CD14-positive monocyte (primary cell): ENCODE measurements at regions not wholly inside any gene's neighbourhood (a gene's known extent, or its start where the extent isn't known, plus 50 kb on each side); places are given as distances from the start of the nearest gene placed in this dataset.

Experiments
- DNase-seq, 3 donors: peaks; one replicate each; pipeline ENCODE4 v3.0.0-alpha.2; 2011 to 2022
- H2AFZ ChIP-seq: 2 replicates; pipeline ENCODE4 v1.6.0; 2012; ENCODE audit warnings: mild to moderate bottlenecking, low read depth, low read length, inconsistent platforms; ENCODE audit not compliant: insufficient read depth, poor library complexity, severe bottlenecking
- H3K27ac ChIP-seq, 2 donors: 1 replicate in 1 of 2; 2 replicates in 1 of 2; pipeline ENCODE4 v1.5.1; 2012 to 2013; ENCODE audit warnings: low read length in 2 of 2, control low read depth in 1 of 2, inconsistent platforms in 1 of 2, low read depth in 1 of 2, mild to moderate bottlenecking in 1 of 2
- H3K27me3 ChIP-seq, 2 donors: one replicate each; pipeline versions ENCODE4 v1.6.0 to v1.6.1; 2011 to 2013; ENCODE audit warnings: low read length in 2 of 2; ENCODE audit not compliant: control insufficient read depth in 2 of 2, insufficient read depth in 2 of 2
- H3K36me3 ChIP-seq, 2 donors: replicated peaks in 1 of 2; 1 replicate in 1 of 2; 2 replicates in 1 of 2; pipeline versions ENCODE4 v1.5.1 to v1.6.1; 2012 to 2013; ENCODE audit warnings: low read length in 2 of 2, control low read depth in 1 of 2, inconsistent platforms in 1 of 2, mild to moderate bottlenecking in 1 of 2; ENCODE audit not compliant: insufficient read depth in 2 of 2, control insufficient read depth in 1 of 2
- H3K4me1 ChIP-seq, 2 donors: 1 replicate in 1 of 2; 2 replicates in 1 of 2; pipeline versions ENCODE4 v1.5.1 to v1.6.1; 2012 to 2013; ENCODE audit warnings: low read length in 2 of 2, control low read depth in 1 of 2, inconsistent platforms in 1 of 2, mild to moderate bottlenecking in 1 of 2, moderate library complexity in 1 of 2; ENCODE audit not compliant: insufficient read depth in 2 of 2, control insufficient read depth in 1 of 2
- H3K4me2 ChIP-seq: replicated peaks from 2 replicates; pipeline ENCODE3; 2012; ENCODE audit warnings: low read length, moderate library complexity, mild to moderate bottlenecking; ENCODE audit not compliant: poor library complexity, severe bottlenecking; ENCODE audit errors: extremely low read depth
- H3K4me3 ChIP-seq, 3 experiments: fragments of 200-600 bp in 1 of 3; sonication (generic) in 1 of 3; replicated peaks in 1 of 3; 1 replicate in 2 of 3; 2 replicates in 1 of 3; pipeline ENCODE4 v1.5.1; 2011 to 2013; ENCODE audit warnings: low read length in 3 of 3, mild to moderate bottlenecking in 3 of 3, control low read depth in 2 of 3, low read depth in 2 of 3, inconsistent platforms in 1 of 3, moderate library complexity in 1 of 3
- H3K79me2 ChIP-seq: 2 replicates; pipeline ENCODE4 v1.6.0; 2012; ENCODE audit warnings: mild to moderate bottlenecking, control low read depth, inconsistent platforms, low read length, moderate library complexity; ENCODE audit not compliant: insufficient read depth
- H3K9ac ChIP-seq: 2 replicates; pipeline ENCODE4 v1.6.0; 2017; ENCODE audit warnings: low read length, mild to moderate bottlenecking; ENCODE audit not compliant: insufficient read depth, poor library complexity, severe bottlenecking
- H3K9me3 ChIP-seq, 2 donors: replicated peaks in 1 of 2; 1 replicate in 1 of 2; 2 replicates in 1 of 2; pipeline versions ENCODE4 v1.5.1 to v1.6.1; 2012 to 2013; ENCODE audit warnings: low read length in 2 of 2, control low read depth in 1 of 2; ENCODE audit not compliant: control insufficient read depth in 1 of 2, insufficient read depth in 1 of 2
- H4K20me1 ChIP-seq: 2 replicates; pipeline ENCODE4 v1.6.0; 2012; ENCODE audit warnings: mild to moderate bottlenecking, low read length, control low read depth, moderate library complexity; ENCODE audit not compliant: insufficient read depth
- H3K27ac Mint-ChIP-seq, 7 donors: one replicate each; pipeline ENCODE4 v1.8.0; 2020; ENCODE audit warnings: mild to moderate bottlenecking in 7 of 7, mixed read lengths in 7 of 7, moderate library complexity in 6 of 7, inconsistent platforms in 2 of 7
- H3K27me3 Mint-ChIP-seq, 3 donors: one replicate each; pipeline ENCODE4 v1.8.0; 2021 to 2022; ENCODE audit warnings: low read depth in 3 of 3, mild to moderate bottlenecking in 3 of 3, mixed read lengths in 3 of 3, moderate library complexity in 3 of 3, inconsistent platforms in 1 of 3
- H3K36me3 Mint-ChIP-seq, 2 donors: one replicate each; pipeline ENCODE4 v1.8.0; 2020; ENCODE audit warnings: mixed read lengths in 2 of 2, inconsistent platforms in 1 of 2, mild to moderate bottlenecking in 1 of 2
- H3K4me1 Mint-ChIP-seq: one replicate; pipeline ENCODE4 v1.8.0; 2020; ENCODE audit warnings: mild to moderate bottlenecking, mixed read lengths
- H3K4me3 Mint-ChIP-seq, 2 donors: one replicate each; pipeline ENCODE4 v1.8.0; 2020; ENCODE audit warnings: mild to moderate bottlenecking in 2 of 2, mixed read lengths in 2 of 2, moderate library complexity in 1 of 2
- H3K9me3 Mint-ChIP-seq, 7 donors: one replicate each; pipeline ENCODE4 v1.8.0; 2020 to 2022; ENCODE audit warnings: mixed read lengths in 7 of 7, mild to moderate bottlenecking in 6 of 7, moderate library complexity in 6 of 7, inconsistent platforms in 2 of 7
- CTCF ChIP-seq: fragments of 200-600 bp; IDR thresholded peaks from one replicate; pipeline ENCODE4 v1.8.0; 2022; ENCODE audit warnings: antibody characterized with exemption, mild to moderate bottlenecking
- WGBS: methylation state at CpG from one replicate; pipeline ENCODE4 v1.1.5; 2013; ENCODE audit warnings: missing lambda C conversion rate; ENCODE audit not compliant: insufficient coverage; 5-methylcytosine and 5-hydroxymethylcytosine counted together
- intact Hi-C, 2 donors: fragments of 100-400 bp; cut with micrococcal nuclease; formaldehyde crosslinking; loops; one replicate each; pipeline versions ENCODE4 v1.15.0 to v1.15.1; 2023

- peaks cover 0 to 18% of the 10 kb centered on the region in 2 donors for H3K9me3 ChIP-seq
- no peak overlapping the region for H3K27ac ChIP-seq
- no peak for DNase-seq
- Mint-ChIP-seq H3K36me3 (no peaks in the 10 kb centered on the region), H3K27ac (no peak overlapping the region), H3K27me3 (peaks cover 0 to 4% (median 0%) of the 10 kb centered on the region in 3 donors), H3K4me1 (no peaks in the 10 kb centered on the region), H3K9me3 (peaks cover 4 to 37% (median 16%) of the 10 kb centered on the region in 7 donors), H3K4me3 (no peak overlapping the region)
- H3K4me3 ChIP-seq = no peak overlapping the region
- no CpG with 5 or more reads among the region's 6 CpGs for WGBS
- no peaks in the 10 kb centered on the region for H3K79me2 ChIP-seq
- H3K4me1 ChIP-seq = no peaks in the 10 kb centered on the region
- no peak for TF ChIP-seq CTCF
- no peaks in the 10 kb centered on the region for H4K20me1 ChIP-seq
- no peak overlapping the region for H3K9ac ChIP-seq
- no peak overlapping the region for H3K4me2 ChIP-seq
- no peaks in the 10 kb centered on the region for H3K27me3 ChIP-seq
- no peaks in the 10 kb centered on the region for H3K36me3 ChIP-seq
- H2AFZ ChIP-seq = no peak overlapping the region
- intact Hi-C loops = no loop called here
These were observed 158.6 kb downstream of the TRIML1 start for GRCh38 chr4:188297873-188298272.

- no peaks in the 10 kb centered on the region for H3K36me3 Mint-ChIP-seq
- intact Hi-C loops = no loop called here
- H3K4me3 Mint-ChIP-seq = no peak overlapping the region
- Histone ChIP-seq H3K4me2 (no peak overlapping the region), H3K4me3 (no peak overlapping the region), H2AFZ (no peak overlapping the region), H3K9ac (no peak overlapping the region), H3K27me3 (no peaks in the 10 kb centered on the region), H3K4me1 (no peaks in the 10 kb centered on the region), H3K9me3 (peaks cover 5 to 27% of the 10 kb centered on the region in 2 donors), H3K27ac (no peak overlapping the region), H3K79me2 (no peaks in the 10 kb centered on the region), H4K20me1 (no peaks in the 10 kb centered on the region), H3K36me3 (no peaks in the 10 kb centered on the region)
- no peaks in the 10 kb centered on the region for H3K4me1 Mint-ChIP-seq
- 93% methylated on average over 5 of the region's 7 CpGs for WGBS
- no peak for DNase-seq
- peaks cover 4 to 43% (median 19%) of the 10 kb centered on the region in 7 donors for H3K9me3 Mint-ChIP-seq
- peaks cover 0 to 4% (median 0%) of the 10 kb centered on the region in 3 donors for H3K27me3 Mint-ChIP-seq
- TF ChIP-seq CTCF = no peak
- H3K27ac Mint-ChIP-seq = no peak overlapping the region
These were observed 159.9 kb downstream of the TRIML1 start for GRCh38 chr4:188299161-188299560.
